ENCODE measurements at regions not wholly inside any gene's neighbourhood (a gene's known extent, or its start where the extent isn't known, plus 50 kb on each side); places are given as distances from the start of the nearest gene placed in this dataset.

GRCh38 chr1:82153272-82153629, 352.5 kb downstream of the ADGRL2 start:
- TF ChIP-seq CTCF (IDR thresholded peaks at IDR 0.05) (no peak), POLR2A (IDR thresholded peaks at IDR 0.05) (no peak), POLR2AphosphoS5 (IDR thresholded peaks at IDR 0.05) (no peak), EP300 (IDR thresholded peaks at IDR 0.05; ENCODE audit: low read depth) (no peak)
